Tibial artery (tissue), 4 donors: ENCODE measurements at regions not wholly inside any gene's neighbourhood (a gene's known extent, or its start where the extent isn't known, plus 50 kb on each side); places are given as distances from the start of the nearest gene placed in this dataset.

ENCODE experiments used
- DNase-seq, 2 donors: peaks; one replicate each; pipeline ENCODE4 v3.0.0-alpha.2; 2019
- H3K27ac ChIP-seq, 2 donors: fragments of 200-600 bp; sonication (generic) in 1 of 2; 1 replicate in 1 of 2; 2 replicates in 1 of 2; pipeline ENCODE4 v1.5.1; 2018 to 2019; ENCODE audit warnings: mild to moderate bottlenecking in 1 of 2
- H3K27me3 ChIP-seq, 2 donors: fragments of 200-600 bp; sonication (generic) in 1 of 2; one replicate each; pipeline versions ENCODE4 v1.5.1 to v1.6.0; 2016 to 2019
- H3K36me3 ChIP-seq, 3 donors: fragments of 200-600 bp; sonication (generic) in 2 of 3; one replicate each; pipeline ENCODE4 v1.5.1; 2016 to 2019; ENCODE audit warnings: mild to moderate bottlenecking in 2 of 3
- H3K4me1 ChIP-seq, 4 donors: fragments of 200-600 bp; sonication (generic) in 2 of 4; 1 replicate in 3 of 4; 2 replicates in 1 of 4; pipeline ENCODE4 v1.5.1; 2016 to 2019
- H3K4me3 ChIP-seq, 2 donors: fragments of 200-600 bp; sonication (generic) in 1 of 2; 1 replicate in 1 of 2; 2 replicates in 1 of 2; pipeline ENCODE4 v1.5.1; 2018 to 2019; ENCODE audit warnings: mild to moderate bottlenecking in 2 of 2
- H3K9me3 ChIP-seq, 3 donors: fragments of 200-600 bp; sonication (generic) in 1 of 3; one replicate each; pipeline ENCODE4 v1.5.1; 2016 to 2019
- intact Hi-C: fragments of 100-400 bp; cut with DNase I; formaldehyde crosslinking; loops from one replicate; pipeline ENCODE4 v1.15.0; 2023; ENCODE audit warnings: low total_unique reads
- TF ChIP-seq, protein P1 (sequence below), 2 experiments: fragments of 200-600 bp in 1 of 2; fragments of 450-650 bp in 1 of 2; IDR thresholded peaks; one replicate each; pipeline ENCODE4 v1.5.1; 2017 to 2019; ENCODE audit warnings: antibody characterized with exemption in 2 of 2, mild to moderate bottlenecking in 1 of 2, moderate library complexity in 1 of 2

DNA sequence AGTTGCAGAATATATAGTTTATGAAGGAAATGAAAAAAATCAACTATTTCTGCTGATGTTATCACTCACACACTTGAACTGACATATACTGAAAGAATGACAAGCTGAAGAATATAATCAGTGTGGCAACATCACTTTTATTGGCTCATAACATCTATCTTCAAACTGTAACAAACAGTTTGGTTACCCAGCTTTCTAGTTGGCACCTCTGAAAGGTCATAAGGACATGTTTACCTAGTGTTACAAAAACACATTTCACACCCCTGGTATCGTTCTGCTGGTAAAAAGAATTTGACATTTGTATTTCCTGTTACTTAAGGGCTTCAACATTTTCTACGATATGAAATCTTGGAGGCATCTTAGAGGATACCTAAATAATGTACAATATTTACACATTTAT is 1267.0 kb upstream of the NCAM2 start:
- Histone ChIP-seq H3K9me3 (no peaks in the 10 kb centered on the region), H3K4me1 (no peaks in the 10 kb centered on the region), H3K27ac (no peak overlapping the region), H3K4me3 (no peak overlapping the region), H3K27me3 (no peaks in the 10 kb centered on the region), H3K36me3 (no peaks in the 10 kb centered on the region)
- intact Hi-C loops = no loop called here
- TF ChIP-seq, protein P1, sequence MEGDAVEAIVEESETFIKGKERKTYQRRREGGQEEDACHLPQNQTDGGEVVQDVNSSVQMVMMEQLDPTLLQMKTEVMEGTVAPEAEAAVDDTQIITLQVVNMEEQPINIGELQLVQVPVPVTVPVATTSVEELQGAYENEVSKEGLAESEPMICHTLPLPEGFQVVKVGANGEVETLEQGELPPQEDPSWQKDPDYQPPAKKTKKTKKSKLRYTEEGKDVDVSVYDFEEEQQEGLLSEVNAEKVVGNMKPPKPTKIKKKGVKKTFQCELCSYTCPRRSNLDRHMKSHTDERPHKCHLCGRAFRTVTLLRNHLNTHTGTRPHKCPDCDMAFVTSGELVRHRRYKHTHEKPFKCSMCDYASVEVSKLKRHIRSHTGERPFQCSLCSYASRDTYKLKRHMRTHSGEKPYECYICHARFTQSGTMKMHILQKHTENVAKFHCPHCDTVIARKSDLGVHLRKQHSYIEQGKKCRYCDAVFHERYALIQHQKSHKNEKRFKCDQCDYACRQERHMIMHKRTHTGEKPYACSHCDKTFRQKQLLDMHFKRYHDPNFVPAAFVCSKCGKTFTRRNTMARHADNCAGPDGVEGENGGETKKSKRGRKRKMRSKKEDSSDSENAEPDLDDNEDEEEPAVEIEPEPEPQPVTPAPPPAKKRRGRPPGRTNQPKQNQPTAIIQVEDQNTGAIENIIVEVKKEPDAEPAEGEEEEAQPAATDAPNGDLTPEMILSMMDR (IDR thresholded peaks at IDR 0.05) = no peak
- DNase-seq = no peak

DNA sequence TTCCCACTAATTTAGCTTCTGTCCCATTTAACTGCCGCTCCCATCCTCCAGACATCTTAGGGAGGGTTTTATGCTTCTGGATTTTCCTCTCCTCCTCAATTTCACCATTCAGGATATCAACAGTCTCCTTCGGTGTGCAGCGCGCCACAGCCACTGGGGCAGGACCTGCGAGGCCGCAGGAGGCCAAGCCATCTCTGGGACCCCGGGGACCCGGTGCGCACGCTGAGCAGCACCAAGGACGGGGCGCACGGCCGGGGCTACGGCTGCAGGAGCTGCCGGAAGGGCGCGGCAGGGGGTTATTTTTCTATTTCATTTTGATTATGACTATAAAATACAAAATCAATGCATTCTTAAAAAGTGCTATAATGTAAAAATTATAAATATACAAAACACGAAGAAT is 1238.4 kb upstream of the NCAM2 start:
- intact Hi-C loops = no loop called here
- TF ChIP-seq, protein P1 (IDR thresholded peaks at IDR 0.05) = no peak
- no peaks in the 10 kb centered on the region for H3K27me3 ChIP-seq
- no peak overlapping the region for H3K4me3 ChIP-seq
- H3K27ac ChIP-seq = no peak overlapping the region
- H3K9me3 ChIP-seq = no peaks in the 10 kb centered on the region
- H3K4me1 ChIP-seq = no peaks in the 10 kb centered on the region
- H3K36me3 ChIP-seq = no peaks in the 10 kb centered on the region
- DNase-seq = no peak

DNA sequence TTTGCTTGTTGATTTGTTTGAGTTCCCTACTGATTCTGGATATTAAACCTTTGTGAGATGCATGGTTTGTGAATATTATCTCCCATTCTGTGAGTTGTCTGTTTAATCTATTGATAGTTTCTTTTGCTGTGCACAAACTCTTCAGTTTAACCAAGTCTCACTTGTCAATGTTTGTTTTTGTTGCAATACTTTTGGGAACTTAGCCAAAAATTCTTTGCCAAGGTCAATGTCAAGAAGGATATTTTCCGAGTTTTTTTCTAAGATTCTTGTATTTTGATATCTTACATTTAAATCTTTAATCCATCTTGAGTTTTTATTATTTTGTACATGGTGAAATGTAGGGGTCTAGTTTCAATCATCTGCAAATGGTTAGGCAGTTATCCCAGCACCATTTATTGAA is 1230.7 kb upstream of the NCAM2 start:
- DNase-seq = no peak
- Histone ChIP-seq H3K27me3 (no peaks in the 10 kb centered on the region), H3K36me3 (no peaks in the 10 kb centered on the region), H3K4me3 (no peak overlapping the region), H3K4me1 (no peaks in the 10 kb centered on the region), H3K9me3 (no peaks in the 10 kb centered on the region), H3K27ac (no peak overlapping the region)
- TF ChIP-seq, protein P1 (IDR thresholded peaks at IDR 0.05) = no peak
- intact Hi-C loops = no loop called here

DNA sequence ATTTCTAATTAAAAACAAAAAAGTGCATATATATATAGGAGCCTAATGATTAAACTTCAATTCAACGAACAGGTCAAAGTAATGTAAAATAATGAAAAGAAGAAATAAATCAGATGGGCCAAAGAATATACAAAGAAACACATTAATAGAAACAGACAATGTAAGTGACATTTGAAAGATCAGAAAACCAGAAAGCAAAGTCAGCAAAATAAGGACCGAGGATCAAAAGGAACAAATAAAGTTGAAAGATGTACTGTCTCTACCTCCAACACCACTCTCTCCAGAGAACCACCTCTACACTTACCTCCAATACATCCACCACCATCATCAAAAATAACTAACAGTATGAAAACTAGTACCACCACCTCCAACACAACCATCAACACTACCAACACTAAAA is 1226.3 kb upstream of the NCAM2 start:
- DNase-seq = no peak
- intact Hi-C loops = no loop called here
- Histone ChIP-seq H3K27me3 (no peaks in the 10 kb centered on the region), H3K36me3 (no peaks in the 10 kb centered on the region), H3K4me3 (no peak overlapping the region), H3K27ac (no peak overlapping the region), H3K4me1 (no peaks in the 10 kb centered on the region), H3K9me3 (no peaks in the 10 kb centered on the region)
- TF ChIP-seq, protein P1 (IDR thresholded peaks at IDR 0.05) = no peak

DNA sequence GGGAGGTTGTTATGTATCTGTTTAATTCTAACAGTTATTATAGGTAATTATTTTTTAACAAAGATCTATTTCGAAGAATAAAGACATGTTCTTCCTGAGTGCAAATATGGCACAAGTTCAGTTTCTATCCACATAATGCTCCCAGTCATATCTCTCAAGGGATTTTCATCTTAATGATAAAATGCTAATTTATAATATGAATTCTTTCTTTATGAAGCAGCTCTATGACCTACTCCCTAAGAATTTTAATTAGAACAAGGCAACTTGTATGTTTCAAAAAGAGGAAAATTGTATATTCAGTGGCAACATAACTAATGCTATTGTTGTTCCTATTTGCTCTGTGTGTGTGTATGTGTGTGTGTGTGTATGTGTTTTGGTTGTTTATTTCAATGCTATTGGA is 1222.1 kb upstream of the NCAM2 start:
- intact Hi-C loops = no loop called here
- H3K9me3 ChIP-seq = peaks cover 0 to 7% (median 0%) of the 10 kb centered on the region in 3 donors
- TF ChIP-seq, protein P1 (IDR thresholded peaks at IDR 0.05) = no peak
- no peak overlapping the region for H3K4me3 ChIP-seq
- no peaks in the 10 kb centered on the region for H3K27me3 ChIP-seq
- no peaks in the 10 kb centered on the region for H3K36me3 ChIP-seq
- no peaks in the 10 kb centered on the region for H3K4me1 ChIP-seq
- H3K27ac ChIP-seq = no peak overlapping the region
- no peak for DNase-seq
